GM12874 (cell line): ENCODE measurements at regions not wholly inside any gene's neighbourhood (a gene's known extent, or its start where the extent isn't known, plus 50 kb on each side); places are given as distances from the start of the nearest gene placed in this dataset.

ENCODE experiments used
- TF ChIP-seq, protein P1 (sequence below): IDR thresholded peaks from 2 replicates; pipeline ENCODE4 v1.5.1; 2011; ENCODE audit warnings: low read depth, mild to moderate bottlenecking, control low read depth, low read length, moderate library complexity; ENCODE audit not compliant: insufficient read depth

DNA sequence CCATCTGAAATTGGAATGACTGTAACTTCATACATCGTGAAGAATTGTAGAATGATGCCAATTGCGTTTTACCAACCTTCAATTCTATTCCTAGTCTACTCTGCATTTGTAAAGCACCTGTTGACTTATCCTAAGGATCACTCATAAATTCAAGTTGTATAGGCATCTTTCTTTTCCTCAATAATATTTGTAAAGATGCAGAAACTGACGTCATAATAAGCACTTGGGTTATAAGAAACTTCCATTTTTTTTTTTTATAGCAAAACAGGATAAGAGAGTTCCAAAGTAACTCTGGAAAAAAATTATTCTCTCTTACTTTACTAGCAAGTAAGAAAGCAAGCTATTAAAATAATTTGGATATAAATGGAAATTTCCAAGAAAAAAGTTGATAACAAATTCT is 1377.4 kb upstream of the ACVR2A start:
- TF ChIP-seq, protein P1, sequence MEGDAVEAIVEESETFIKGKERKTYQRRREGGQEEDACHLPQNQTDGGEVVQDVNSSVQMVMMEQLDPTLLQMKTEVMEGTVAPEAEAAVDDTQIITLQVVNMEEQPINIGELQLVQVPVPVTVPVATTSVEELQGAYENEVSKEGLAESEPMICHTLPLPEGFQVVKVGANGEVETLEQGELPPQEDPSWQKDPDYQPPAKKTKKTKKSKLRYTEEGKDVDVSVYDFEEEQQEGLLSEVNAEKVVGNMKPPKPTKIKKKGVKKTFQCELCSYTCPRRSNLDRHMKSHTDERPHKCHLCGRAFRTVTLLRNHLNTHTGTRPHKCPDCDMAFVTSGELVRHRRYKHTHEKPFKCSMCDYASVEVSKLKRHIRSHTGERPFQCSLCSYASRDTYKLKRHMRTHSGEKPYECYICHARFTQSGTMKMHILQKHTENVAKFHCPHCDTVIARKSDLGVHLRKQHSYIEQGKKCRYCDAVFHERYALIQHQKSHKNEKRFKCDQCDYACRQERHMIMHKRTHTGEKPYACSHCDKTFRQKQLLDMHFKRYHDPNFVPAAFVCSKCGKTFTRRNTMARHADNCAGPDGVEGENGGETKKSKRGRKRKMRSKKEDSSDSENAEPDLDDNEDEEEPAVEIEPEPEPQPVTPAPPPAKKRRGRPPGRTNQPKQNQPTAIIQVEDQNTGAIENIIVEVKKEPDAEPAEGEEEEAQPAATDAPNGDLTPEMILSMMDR = no peak

DNA sequence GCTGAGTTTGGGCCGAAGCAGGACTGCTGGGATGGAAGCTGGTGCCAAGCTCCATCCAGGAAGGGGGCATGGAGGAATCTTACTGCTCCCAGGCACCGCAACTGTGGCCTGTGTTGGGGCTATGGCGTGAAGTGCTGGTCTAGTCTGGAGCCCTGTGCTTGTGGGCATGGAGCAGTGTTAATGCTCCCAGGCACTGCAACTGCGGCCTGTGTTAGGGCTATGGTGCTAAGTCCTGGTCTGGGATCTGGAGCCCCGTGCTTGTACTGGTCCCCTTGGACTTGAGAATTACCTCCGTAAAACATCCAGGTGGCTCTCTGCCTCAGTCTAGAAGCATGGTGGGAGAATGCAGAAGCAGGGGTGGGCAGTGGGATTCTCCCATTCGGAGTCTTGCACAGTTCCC is 1379.4 kb upstream of the ACVR2A start:
- TF ChIP-seq, protein P1 = no peak

- TF ChIP-seq, protein P1 = no peak
These were observed 1383.8 kb upstream of the ACVR2A start for GRCh38 chr2:146461068-146461467.

GRCh38 chr2:146458585-146458984 is 1386.2 kb upstream of the ACVR2A start:
- TF ChIP-seq, protein P1 = no peak

- TF ChIP-seq, protein P1 = no peak
These were observed 1387.6 kb upstream of the ACVR2A start for GRCh38 chr2:146457221-146457620.

- TF ChIP-seq, protein P1 = no peak
These were observed 1389.5 kb upstream of the ACVR2A start for GRCh38 chr2:146455325-146455724.

GRCh38 chr2:146451972-146452371 is 1392.9 kb upstream of the ACVR2A start:
- TF ChIP-seq, protein P1 = no peak

DNA sequence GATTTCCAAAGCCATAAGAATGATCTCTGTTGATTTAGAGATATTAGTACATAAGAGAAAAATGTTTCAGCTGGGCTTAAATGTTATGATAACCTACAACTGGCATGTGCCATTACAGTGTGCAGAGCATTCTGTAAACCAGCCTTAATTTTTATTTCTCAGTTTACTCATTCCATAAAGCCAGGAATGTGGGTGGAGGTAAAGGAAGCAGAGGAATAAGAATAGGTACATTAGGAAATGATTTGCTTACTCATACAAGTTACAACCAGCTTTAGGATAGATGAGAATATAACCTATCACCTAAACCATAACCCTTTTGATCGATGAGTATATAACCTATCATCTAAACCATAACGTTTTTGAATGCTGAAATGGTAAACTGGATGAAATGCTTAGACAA is 1394.7 kb upstream of the ACVR2A start:
- TF ChIP-seq, protein P1 = no peak
